ENCODE measurements at regions not wholly inside any gene's neighbourhood (a gene's known extent, or its start where the extent isn't known, plus 50 kb on each side); places are given as distances from the start of the nearest gene placed in this dataset.
"Not testable (repeated sequence)": the region's sequence is repeated elsewhere in the genome, so short reads cannot be mapped to it uniquely, and the experiment has no call there.

DNA sequence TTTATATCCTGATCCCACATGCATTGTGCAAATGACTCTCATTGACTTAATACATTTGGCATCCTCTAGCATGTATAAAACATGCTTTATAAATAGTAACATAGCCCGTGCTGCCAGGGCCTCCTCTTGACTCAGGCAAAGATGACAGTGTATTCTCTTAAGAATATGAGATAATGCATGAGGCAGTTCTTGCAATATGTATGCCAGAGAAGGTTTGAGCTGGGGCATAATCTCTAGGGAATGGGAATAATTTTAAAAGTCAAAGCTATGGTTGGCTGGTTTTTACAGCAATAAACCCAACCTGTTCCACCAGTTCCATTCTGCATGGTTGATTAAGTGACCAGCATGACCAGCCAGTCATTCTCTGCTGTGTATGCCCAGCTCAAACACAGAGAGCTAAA lies 179.0 kb upstream of the PFN2 start:
- DNase-seq: no peak

DNA sequence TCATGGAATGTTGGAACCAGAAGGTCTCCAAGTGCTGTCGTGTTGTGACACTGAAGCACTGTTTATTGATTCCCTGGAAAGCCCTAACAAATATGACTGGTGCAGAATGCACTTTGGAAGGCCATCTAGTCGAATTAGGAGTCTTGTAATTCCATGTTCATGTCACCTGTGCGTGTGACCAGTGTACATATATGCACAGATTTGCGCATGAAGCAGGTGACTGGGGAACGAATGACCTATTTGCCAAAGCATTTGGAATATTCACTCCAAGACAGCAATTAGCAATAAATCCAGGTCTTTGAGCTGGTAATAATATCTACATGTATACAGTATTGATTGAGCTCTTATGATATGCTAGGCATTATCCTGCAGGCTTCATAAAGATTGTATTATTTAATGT lies 177.5 kb upstream of the PFN2 start:
- no peak for DNase-seq

DNA sequence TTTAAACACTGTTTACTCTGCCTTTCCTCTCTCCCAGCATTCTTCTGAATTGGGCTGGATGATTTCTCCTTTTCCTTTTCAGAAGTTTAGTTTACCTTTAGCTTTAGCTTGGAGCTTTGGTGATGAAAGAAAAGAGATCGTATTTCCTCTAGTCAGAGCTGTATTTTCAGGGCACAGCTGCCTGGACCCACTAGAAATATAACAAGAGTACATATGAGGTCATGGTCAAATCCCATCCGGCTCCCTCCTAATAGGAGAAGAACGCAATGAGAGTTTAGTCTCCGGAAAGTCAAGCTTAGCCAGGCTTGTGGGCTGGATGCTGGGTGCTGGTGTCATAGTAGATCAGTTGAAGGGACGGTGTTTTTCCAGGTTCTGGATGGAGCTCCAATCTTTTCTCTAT lies 177.1 kb upstream of the PFN2 start:
- no peak for DNase-seq

DNA sequence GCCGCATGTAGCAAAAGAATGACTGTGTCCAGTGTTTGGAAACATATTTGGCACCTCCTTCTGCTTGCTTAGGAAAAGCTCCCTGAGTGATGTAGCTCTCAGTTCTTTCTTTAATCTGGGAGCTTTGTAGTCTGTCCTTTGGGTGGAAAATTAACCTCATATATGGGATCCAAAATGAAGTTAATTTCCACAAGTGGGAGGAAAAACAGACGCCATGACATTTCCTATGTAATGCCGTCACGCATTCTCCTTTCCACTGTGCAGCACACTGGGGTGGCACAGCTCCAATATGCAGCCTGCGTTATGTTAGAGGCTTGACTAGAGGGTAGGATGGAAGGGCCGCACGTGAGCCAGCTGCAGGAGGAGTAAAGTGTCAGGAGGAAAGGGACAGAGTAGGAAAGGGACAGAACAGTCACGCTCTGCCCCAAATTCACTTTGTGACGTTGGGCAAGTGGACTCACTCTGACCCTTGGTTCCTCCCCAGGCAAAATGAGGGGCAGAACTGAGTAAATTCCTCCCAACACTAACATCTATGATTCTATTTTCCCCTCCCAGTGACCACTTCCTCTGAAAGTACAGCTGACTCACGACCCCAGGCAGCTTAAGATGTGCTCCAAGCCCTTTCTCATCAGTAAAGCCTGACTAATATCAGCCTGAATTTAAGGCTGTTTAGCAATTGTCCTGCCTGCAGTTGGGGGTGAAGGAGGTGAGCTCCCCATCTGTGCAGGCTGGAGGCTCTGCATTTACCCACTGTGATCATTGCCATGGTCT lies 176.5 kb upstream of the PFN2 start:
- DNase-seq: peak; percentile 68

DNA sequence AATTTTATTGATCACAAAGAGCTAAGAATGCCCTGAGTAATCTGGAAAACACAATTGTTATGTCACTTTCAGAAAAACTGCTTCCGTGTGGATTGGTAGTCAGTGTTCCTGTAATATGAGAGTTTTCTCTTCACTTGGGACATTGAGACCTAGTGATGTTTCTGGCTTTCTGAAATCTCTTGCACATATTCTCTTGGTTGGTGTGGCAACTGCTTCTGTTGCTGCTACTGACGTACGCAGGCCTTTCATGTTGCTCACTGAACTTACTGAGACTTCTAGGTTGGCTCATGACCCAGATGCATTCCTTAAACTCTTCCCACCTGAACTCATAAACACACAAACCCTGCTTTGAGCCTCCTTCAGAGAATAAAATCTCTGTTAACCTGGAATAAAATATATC lies 175.0 kb upstream of the PFN2 start:
- no peak for DNase-seq

DNA sequence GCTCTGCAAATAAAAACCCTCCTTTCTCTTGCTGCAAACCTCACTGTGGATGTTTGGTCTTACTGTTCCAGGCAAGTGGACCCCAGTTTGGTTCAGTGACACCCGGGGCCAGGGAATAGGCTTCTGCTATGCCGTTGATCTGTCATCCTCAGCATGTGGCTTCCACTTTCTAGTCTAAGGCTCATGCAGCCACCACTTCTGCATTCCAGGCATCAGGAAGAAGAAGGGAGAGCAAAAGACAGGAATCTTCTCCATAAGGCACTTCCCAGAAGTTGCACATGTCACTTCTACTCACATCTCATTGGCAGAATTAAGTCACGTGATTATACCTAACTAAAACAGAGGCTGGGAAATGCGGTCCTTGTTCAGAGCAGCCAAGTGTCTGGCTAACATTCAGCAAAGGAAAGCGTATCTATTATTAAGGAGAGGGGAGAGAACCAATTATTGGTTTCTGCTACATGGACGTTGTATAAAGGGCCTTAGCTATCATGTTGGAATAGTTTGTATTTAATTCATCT lies 173.6 kb upstream of the PFN2 start:
- DNase-seq: no peak

DNA sequence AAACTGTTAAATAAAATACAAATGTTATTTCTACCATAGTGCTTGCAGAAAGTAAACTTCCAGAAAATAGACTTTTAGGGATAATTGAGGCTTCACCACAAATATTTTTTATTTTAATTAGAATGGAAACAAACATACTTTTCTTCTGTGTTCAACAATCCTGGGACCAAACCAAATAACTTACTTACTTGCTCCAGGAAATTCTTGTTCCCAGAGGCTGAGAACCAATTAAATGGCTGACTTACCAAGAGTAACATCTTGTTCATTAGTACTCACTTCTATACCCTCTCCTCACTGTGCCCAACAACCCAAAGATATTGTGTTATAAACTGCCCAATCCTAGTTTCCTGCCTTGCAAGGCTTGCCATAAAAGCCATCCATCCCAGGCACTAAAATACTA lies 172.2 kb upstream of the PFN2 start:
- DNase-seq: no peak

DNA sequence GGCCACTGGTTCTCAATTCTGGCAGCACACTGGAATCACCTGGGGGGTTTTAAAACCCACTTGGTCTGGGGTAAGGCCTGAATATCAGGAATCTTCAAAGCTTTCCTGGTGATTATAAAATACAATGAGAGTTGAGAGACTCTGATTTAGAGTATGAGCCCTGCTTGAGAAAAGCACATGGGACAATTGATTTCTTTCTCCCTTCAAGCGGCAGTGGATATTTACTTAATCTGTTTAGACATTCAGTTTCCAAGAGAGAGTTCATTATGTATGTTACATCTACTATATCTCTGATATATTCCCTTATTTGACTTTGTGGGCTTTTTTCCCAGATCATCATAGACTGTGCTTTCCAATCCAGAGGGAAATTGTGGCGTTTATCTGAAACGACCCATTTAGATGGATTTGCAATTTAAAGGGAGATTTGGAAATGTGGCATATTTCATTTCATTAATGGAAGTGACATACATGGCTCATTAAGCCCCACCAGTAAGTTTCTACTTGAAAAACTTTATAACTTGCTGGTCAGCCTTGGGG lies 171.2 kb upstream of the PFN2 start:
- no peak for DNase-seq

DNA sequence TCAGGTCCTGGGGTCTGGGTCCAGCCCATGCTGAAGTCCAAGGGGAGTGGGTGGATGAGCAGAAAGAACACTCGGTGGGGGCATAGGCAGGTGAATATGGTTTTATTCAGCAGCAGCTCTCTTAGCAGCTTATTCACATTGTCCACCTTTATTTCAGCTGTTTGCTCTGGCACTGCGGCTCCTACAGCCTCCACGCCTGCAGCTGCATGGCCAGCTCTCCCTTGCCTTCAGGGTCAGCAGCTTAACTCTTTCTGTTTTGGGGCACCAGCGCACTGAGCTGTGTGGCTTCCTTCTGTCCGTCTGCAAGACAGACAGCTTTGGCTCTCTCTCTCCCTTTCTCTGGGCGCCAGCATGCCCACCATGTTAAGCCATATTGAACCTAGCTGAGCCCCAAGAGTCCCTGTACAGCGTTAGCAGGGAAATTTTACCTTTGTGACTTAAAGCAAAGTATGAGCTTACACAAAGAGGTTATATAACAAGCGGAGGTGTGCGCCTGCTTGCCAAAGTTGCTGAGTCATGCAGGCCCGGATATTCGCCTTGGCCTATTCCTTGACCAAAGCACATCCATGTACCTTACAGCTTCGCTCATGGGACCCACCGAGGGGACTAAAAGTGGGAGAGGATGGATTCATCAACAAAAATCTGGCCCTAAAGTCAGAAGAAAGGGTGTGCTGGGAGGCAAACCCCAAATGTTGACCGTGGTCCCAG lies 170.1 kb upstream of the PFN2 start:
- DNase-seq: no peak

DNA sequence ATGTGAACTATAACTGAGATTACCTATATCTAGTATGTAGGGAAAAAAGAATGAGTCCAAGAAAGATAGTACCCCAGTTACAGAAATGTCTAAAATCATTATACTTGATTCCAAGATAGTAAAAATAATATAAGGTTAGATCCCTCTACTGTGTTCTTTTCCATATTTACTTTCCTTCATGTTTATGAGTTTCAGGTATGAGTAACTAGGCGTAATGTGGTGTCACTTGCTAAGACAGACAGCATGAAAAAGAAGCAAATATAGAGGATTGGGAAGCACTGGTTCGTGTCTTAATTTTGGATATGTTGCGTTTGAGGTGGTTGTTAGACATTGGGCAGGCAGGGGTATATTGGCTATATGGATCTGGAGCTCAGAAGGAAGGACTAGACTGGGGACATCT lies 168.1 kb upstream of the PFN2 start:
- no peak for DNase-seq

DNA sequence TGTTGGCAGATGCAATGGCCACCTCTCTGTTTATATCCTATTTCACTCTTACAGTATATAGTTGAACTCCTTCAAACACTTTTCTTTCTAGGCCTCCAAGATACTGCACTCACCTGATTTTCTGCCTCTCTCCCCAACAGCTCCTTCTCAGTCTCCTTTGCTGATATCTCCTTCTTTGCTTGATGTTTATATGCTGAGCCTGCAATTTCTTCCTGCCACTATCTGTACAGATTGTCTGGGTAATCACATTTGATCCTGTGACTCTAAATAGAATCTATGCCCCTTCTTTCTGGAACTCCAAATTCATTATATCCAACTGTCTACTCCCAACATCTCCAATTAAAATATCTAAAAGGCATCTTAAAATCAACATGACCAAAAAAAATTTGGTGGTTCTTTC lies 165.5 kb upstream of the PFN2 start:
- DNase-seq: no peak

DNA sequence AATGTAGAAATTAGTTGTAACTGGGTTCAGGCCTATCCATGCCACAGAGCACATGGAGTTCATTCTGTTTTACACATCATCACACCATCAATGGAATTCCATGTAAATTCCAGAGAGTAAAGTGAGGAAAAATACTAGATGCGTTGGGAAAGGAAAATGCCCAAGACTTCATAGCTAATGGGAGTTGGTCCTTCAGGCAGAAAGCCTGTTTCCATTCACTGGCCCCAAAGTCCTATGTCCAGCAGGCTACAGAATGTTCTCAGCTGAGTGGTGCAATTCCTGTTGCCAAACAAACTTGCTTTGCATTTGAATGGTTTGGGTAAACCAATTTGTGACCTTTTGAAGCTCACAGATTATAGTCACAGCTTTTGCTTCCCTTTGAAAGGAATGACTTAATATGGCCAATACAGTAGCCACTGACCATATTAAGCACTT lies 164.6 kb upstream of the PFN2 start:
- DNase-seq: no peak

DNA sequence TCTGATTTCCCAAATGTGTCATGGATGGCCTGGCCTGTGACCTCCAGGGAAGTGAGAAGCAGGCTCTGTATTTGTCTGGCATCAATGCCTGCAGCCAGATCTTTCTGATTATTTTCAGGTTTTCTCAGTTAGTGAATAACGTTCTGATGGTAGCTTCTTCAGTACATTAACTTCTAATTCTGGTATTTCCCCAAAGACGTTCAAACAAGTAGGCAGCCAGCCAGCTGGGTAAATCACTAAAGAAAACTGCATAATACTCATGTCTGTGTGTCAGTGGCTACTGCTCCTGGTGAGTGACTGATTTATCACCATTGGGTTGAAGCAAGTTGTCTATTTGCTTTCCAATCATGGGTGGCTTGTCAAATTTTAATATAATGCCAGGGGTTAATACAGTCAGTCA lies 162.6 kb upstream of the PFN2 start:
- DNase-seq: no peak

DNA sequence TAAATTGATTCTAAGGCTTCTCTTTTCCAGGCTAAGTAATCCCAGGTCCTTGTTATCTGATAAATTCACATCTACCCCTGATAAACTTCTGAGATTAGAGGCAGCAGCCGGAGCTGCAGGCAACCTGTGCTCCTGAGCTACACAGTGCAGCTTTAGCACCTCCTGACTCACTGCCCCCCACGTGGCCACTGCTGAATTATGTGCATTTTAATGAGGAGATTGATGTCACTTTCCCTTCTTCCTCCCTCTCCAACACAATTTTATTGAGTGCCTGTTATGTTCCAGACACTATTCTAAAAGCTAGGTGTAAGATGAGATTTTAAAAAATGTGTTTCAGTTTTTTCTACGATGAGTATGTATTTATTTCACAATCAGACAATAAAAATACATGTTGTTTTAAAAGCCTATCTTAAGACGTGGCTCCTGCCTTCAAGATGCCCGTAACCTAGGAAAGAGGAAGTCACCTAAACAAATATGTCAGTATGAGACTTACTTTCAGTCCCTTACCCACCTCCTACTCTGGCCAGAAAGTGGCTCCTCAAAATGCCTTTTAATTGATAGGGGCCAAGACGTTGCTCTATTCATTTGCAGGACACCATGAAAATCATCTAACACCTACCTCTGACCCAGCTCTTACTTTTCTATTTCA lies 161.5 kb upstream of the PFN2 start:
- no peak for DNase-seq

DNA sequence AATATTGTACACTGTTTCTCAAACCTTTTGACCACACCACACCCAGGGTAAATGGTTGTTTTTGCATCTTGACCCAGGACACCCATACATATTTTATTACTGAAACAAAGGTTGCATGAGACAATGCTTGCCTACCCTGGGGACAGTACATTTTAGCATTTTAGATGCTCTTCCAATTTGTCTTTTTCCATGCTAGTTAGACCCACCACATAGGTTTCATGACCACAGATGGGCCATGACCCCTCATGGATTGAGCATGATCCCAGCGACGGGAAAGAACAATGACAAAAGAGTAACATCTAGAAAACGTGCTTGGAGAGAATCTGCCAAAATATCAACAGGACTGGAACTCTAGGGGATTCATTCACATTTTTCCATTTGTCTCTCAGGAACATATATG lies 161.0 kb upstream of the PFN2 start:
- no peak for DNase-seq

DNA sequence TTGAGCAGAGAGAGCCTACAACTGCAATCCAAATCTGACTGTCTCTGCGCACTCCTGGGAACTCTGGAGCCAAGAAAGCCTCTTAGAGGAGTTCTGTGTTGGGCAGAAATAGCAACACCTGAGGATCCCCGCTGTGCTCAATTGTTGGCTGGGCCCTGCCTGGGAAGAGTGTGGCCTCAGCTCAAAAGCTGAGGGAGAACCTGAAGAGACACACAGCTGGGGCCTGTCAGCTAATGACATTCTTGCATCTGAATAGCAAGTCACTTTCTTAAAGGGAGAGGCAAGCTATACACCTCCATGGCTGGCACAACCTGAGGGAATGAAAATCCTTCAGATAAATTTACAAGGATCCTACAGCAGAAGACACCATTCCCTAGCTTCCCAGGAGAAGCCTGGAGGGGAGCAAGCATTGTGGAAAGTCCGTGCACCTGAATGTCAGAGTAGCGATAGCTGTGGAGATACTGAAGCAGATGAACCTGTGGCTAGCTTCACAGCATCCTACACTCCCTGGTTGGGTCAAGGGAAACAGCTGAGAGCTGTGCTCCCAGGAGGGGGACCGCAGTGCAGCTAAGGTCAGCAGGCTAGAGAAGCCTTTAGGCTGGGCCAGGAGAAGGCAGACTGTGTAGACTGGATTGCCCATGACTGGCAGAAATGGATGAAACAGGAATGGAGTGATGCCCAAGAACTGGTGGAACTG lies 159.9 kb upstream of the PFN2 start:
- no peak for DNase-seq

DNA sequence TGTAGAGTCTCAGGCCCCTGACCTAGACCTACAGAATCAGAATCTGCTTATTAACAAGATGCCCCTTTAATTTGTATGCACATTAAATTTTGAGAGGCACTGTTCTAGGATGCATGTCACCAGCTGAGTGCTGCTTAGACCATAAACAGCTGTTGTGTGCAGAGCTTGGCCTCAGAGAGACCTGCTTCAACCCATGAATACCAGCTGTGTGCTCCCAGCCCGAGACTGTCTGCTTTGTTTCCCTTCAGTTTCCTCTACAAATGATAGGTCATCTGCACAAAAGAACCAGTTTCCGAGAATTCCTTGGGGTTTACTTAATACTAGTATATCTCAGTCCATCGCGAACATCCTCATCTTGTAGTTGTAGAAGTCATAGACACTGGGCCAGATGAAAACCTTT lies 158.5 kb upstream of the PFN2 start:
- DNase-seq: no peak

DNA sequence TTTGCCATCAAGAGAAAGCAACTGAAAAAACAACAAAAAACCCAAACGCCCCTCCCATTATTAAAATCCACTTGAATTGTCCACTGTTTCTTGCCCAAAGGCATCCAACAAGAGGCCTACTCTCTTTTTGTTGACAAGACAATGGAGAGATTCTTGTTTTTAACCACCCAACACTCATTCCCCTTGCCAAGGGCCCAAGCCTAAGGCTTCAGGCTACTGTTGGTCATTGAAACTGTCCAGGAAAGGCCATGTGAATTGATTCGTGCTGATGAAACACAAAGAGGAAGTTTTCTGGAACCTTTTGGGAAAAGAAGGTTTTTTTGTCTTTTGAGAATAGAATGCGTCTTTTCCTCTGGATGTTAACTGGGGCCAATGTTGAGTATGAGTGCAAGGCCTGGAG lies 157.4 kb upstream of the PFN2 start:
- DNase-seq: no peak

DNA sequence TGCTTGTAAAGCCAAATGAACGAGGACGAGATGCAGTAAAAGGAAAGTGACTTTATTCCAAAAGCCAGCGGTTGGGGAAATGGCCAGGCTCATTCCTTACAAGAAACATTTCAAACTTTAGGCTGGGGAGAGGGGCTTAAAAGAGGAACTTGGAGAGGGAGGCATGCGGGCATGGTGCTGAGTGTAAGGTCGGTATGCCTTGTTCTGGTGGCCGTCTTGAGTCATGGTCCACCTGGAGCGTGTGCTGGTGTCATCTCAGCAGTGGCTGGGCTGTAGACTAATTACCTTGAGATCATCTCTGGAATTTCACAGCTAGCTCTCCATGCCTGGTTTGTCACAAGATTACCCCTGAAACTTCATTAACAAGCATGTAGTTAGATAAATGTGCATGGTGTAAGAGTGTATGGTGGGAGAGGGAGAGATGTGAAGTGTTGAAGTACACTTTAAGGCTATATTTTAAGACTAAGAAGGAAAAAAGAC lies 156.4 kb upstream of the PFN2 start:
- DNase-seq: no peak

DNA sequence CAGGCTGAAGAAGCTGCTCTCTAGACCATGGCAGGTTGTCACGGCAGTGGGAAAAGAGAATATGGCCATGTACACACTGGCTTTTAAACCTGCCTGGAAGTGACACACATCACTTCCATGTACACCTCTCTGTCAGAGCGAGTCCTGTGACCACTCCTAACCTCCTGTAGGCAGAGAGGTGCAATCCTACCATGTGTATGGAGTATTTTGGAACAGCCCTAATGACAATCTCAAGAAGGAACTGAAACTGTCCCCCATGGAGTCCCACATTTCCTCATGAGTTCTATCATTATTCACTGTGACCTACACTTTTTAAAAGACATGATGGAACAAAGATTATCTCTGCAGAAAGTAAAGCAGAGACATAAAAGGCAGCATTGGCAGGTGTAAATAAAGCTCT lies 153.4 kb upstream of the PFN2 start:
- DNase-seq: no peak

DNA sequence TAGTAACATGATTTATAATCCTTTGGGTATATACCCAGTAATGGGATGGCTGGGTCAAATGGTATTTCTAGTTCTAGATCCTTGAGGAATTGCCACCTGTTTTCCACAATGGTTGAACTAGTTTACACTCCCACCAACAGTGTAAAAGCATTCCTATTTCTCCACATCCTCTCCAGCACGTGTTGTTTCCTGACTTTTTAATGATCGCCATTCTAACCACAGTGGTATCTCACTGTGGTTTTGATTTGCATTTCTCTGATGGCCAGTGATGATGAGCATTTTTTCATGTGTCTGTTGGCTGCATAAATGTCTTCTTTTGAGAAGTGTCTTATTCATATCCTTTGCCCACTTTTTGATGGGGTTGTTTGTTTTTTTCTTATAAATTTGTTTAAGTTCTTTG lies 152.6 kb upstream of the PFN2 start:
- DNase-seq: not testable (repeated sequence)

DNA sequence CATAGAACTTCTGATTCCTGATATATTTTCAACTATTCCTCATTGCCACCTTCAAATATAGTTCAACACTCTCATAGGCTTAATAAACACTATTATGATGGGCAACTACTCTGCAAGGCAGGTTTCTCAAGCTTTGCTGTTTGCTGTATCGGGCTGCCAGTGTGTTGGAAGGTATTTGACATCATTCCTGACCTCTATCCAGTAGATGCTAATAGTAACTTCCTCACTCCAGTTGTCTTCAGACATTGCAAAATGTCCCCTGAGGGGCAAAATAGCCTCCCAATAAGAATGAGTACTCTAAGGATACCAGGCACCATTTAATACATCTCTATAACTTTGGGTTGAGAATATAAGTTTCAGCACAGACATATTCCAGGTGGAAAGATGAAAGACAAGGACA lies 147.5 kb upstream of the PFN2 start:
- DNase-seq: no peak

DNA sequence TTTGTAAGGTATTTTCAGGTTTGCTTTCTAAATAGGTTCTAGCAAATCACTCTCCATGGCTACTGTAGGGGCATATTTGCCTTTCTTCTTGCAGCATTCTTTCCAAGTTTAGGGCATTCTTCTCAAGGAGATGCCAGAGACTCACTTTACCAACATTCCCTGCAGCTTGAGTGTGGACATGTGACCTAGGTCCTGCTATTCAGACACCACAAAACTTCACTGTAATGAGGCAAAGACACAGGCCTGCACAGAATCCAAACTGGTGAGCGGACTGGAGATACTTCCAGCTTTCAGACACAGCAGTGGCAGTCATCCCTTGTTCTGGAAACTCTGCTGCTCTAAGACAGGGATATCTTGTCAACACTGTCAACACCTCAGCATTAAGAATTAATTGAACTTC lies 146.4 kb upstream of the PFN2 start:
- DNase-seq: no peak
